OCI-LY1 (cell line): ENCODE measurements at regions not wholly inside any gene's neighbourhood (a gene's known extent, or its start where the extent isn't known, plus 50 kb on each side); places are given as distances from the start of the nearest gene placed in this dataset.

ENCODE experiments used
- H2AFZ ChIP-seq: fragments of 200-600 bp; sonication (generic), shearing (Covaris generic); 2 replicates; pipeline ENCODE4 v1.6.0; 2014; ENCODE audit warnings: antibody characterized with exemption, mild to moderate bottlenecking, low read length
- H3F3A ChIP-seq: fragments of 200-600 bp; sonication (generic), shearing (Covaris generic); 2 replicates; pipeline ENCODE4 v1.6.0; 2014; ENCODE audit warnings: mild to moderate bottlenecking, antibody characterized with exemption, low read length, moderate library complexity; ENCODE audit not compliant: insufficient read depth
- H3K27ac ChIP-seq: fragments of 200-600 bp; sonication (generic); 2 replicates; pipeline ENCODE4 v1.5.1; 2014; ENCODE audit warnings: low read length, mixed run types, mild to moderate bottlenecking, low read depth; ENCODE audit not compliant: poor library complexity, severe bottlenecking
- H3K27me3 ChIP-seq: fragments of 200-600 bp; sonication (generic); 2 replicates; pipeline ENCODE4 v1.6.0; 2014; ENCODE audit warnings: antibody characterized with exemption, mild to moderate bottlenecking, low read length, moderate library complexity; ENCODE audit not compliant: insufficient read depth
- H3K36me3 ChIP-seq: fragments of 200-600 bp; sonication (generic); 2 replicates; pipeline ENCODE4 v1.6.1; 2014; ENCODE audit warnings: mild to moderate bottlenecking, antibody characterized with exemption, low read length, moderate library complexity, mixed read lengths; ENCODE audit not compliant: insufficient read depth
- H3K4me1 ChIP-seq: fragments of 200-600 bp; sonication (generic); 2 replicates; pipeline ENCODE4 v1.5.1; 2014; ENCODE audit warnings: mild to moderate bottlenecking, low read length, moderate library complexity; ENCODE audit not compliant: insufficient read depth, severe bottlenecking
- H3K4me2 ChIP-seq: fragments of 200-600 bp; sonication (generic), shearing (Covaris generic); 2 replicates; pipeline ENCODE4 v1.6.1; 2014; ENCODE audit warnings: low read length
- H3K4me3 ChIP-seq: fragments of 200-600 bp; sonication (generic); 2 replicates; pipeline ENCODE4 v1.5.1; 2014; ENCODE audit warnings: low read length, low read depth, mild to moderate bottlenecking, mixed read lengths; ENCODE audit not compliant: poor library complexity, severe bottlenecking
- H3K79me2 ChIP-seq: fragments of 200-600 bp; shearing (Covaris generic); 2 replicates; pipeline ENCODE4 v1.6.1; 2016; ENCODE audit warnings: mixed run types, low read length, mixed read lengths; ENCODE audit not compliant: insufficient read depth
- H3K9ac ChIP-seq: fragments of 200-600 bp; sonication (generic), shearing (Covaris generic); 2 replicates; pipeline ENCODE4 v1.6.1; 2014; ENCODE audit warnings: mild to moderate bottlenecking, low read length, mixed read lengths
- H3K9me2 ChIP-seq: fragments of 200-600 bp; sonication (generic), shearing (Covaris generic); 2 replicates; pipeline ENCODE4 v1.6.1; 2014; ENCODE audit warnings: low read depth, mild to moderate bottlenecking, low read length, mixed read lengths
- H3K9me3 ChIP-seq: fragments of 200-600 bp; shearing (Covaris generic); 2 replicates; pipeline ENCODE4 v1.6.1; 2014; ENCODE audit warnings: low read length, mixed read lengths
- H4K20me1 ChIP-seq: fragments of 200-600 bp; sonication (generic), shearing (Covaris generic); 2 replicates; pipeline ENCODE4 v1.6.0; 2016; ENCODE audit warnings: mild to moderate bottlenecking, low read length; ENCODE audit not compliant: insufficient read depth
- CTCF ChIP-seq: fragments of 200-600 bp; sonication (generic), shearing (Covaris generic); IDR thresholded peaks from 2 replicates; pipeline ENCODE4 v1.5.1; 2017; ENCODE audit warnings: mild to moderate bottlenecking, antibody characterized with exemption, low read length, moderate library complexity, mixed read lengths
- EZH2 ChIP-seq: fragments of 200-600 bp; sonication (generic), shearing (Covaris generic); IDR thresholded peaks from 2 replicates; pipeline ENCODE4 v1.8.0; 2017; ENCODE audit warnings: borderline replicate concordance, mixed run types, mild to moderate bottlenecking, antibody characterized with exemption, low read length, moderate library complexity, mixed read lengths

- H3K4me1 ChIP-seq, result no peaks in the 10 kb centered on the region
- H2AFZ ChIP-seq, result no peak overlapping the region
- H3K27ac ChIP-seq, result no peak overlapping the region
- H3K4me2 ChIP-seq, result no peak overlapping the region
- no peaks in the 10 kb centered on the region for H3K9me2 ChIP-seq
- H3K36me3 ChIP-seq, result no peaks in the 10 kb centered on the region
- no peaks in the 10 kb centered on the region for H3K27me3 ChIP-seq
- H3F3A ChIP-seq, result no peaks in the 10 kb centered on the region
- no peak overlapping the region for H3K9ac ChIP-seq
- H3K79me2 ChIP-seq, result no peaks in the 10 kb centered on the region
- H3K9me3 ChIP-seq, result no peaks in the 10 kb centered on the region
- TF ChIP-seq EZH2, result no peak
- TF ChIP-seq CTCF, result no peak
- H4K20me1 ChIP-seq, result no peaks in the 10 kb centered on the region
- H3K4me3 ChIP-seq, result no peak overlapping the region
These were observed 218.9 kb upstream of the DPH6 start for GRCh38 chr15:35764661-35765519.

GRCh38 chr15:35768949-35769348, 223.0 kb upstream of the DPH6 start:
- Histone ChIP-seq H3K9ac (no peak overlapping the region), H3F3A (no peaks in the 10 kb centered on the region), H2AFZ (no peak overlapping the region), H3K4me1 (no peaks in the 10 kb centered on the region), H3K36me3 (no peaks in the 10 kb centered on the region), H3K9me3 (no peaks in the 10 kb centered on the region), H3K9me2 (no peaks in the 10 kb centered on the region), H4K20me1 (no peaks in the 10 kb centered on the region), H3K27ac (no peak overlapping the region), H3K4me3 (no peak overlapping the region), H3K27me3 (no peaks in the 10 kb centered on the region), H3K79me2 (no peaks in the 10 kb centered on the region), H3K4me2 (no peak overlapping the region)
- no peak for TF ChIP-seq EZH2
- no peak for TF ChIP-seq CTCF

GRCh38 chr15:35769656-35770055, 223.7 kb upstream of the DPH6 start:
- Histone ChIP-seq H3K9me2 (no peaks in the 10 kb centered on the region), H3K27me3 (no peaks in the 10 kb centered on the region)

More at GRCh38 chr15:35769656-35770055, 223.7 kb upstream of the DPH6 start:
- Histone ChIP-seq H3K4me1 (no peaks in the 10 kb centered on the region), H3K9ac (no peak overlapping the region), H2AFZ (no peak overlapping the region), H3K79me2 (no peaks in the 10 kb centered on the region), H3K4me2 (no peak overlapping the region), H3K36me3 (no peaks in the 10 kb centered on the region), H3K27ac (no peak overlapping the region), H4K20me1 (no peaks in the 10 kb centered on the region), H3K9me3 (no peaks in the 10 kb centered on the region), H3F3A (no peaks in the 10 kb centered on the region), H3K4me3 (no peak overlapping the region)
- TF ChIP-seq CTCF, result no peak
- no peak for TF ChIP-seq EZH2
